HG03469 (cell line): ENCODE measurements at regions not wholly inside any gene's neighbourhood (a gene's known extent, or its start where the extent isn't known, plus 50 kb on each side); places are given as distances from the start of the nearest gene placed in this dataset.

Source experiments
- ATAC-seq: cut with Tn5 transposase; IDR thresholded peaks from one replicate; pipeline ENCODE4 v1.9.1; 2021; ENCODE audit warnings: mild to moderate bottlenecking, moderate library complexity, moderate number of reproducible peaks; ENCODE audit not compliant: unreplicated experiment

DNA sequence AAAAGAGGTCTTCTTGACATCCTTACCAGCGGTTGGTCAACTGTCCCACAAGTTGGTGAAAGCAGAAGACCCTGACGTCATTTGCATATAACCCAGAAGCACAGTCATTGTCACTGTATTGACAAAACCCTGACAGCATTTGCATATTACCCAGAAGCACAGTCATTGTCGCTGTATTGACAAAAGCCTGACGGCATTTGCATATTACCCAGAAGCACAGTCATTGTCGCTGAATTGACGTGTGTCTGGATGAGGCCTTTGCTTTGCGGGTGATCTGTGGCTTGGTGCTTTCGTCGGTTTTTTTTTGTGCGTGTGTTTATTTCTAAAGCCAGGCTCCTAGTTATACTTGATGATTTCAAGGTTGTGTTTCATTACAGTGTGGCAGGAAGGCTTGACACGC is 1145.2 kb downstream of the BRD1 start:
- no peak for ATAC-seq

DNA sequence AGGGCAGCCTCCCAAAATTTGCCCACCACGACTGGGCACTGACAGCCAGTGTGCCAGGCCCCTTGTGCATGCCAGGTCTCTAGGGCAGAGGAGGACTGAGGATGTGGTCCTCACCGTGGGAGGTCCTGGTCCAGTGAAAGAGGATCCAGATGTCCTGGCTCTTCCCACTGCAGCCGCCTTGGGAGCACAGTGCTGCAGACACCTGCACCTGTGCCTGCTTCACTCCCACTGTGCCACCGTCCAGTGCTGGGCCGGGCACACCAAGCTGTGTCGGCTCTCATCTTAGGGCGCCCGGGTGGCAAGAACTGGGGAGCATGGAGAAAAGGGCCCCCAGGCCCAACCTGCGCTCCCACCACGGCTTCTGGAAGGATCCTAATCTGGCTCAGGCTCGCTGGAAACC is 1147.1 kb downstream of the BRD1 start:
- no peak for ATAC-seq

DNA sequence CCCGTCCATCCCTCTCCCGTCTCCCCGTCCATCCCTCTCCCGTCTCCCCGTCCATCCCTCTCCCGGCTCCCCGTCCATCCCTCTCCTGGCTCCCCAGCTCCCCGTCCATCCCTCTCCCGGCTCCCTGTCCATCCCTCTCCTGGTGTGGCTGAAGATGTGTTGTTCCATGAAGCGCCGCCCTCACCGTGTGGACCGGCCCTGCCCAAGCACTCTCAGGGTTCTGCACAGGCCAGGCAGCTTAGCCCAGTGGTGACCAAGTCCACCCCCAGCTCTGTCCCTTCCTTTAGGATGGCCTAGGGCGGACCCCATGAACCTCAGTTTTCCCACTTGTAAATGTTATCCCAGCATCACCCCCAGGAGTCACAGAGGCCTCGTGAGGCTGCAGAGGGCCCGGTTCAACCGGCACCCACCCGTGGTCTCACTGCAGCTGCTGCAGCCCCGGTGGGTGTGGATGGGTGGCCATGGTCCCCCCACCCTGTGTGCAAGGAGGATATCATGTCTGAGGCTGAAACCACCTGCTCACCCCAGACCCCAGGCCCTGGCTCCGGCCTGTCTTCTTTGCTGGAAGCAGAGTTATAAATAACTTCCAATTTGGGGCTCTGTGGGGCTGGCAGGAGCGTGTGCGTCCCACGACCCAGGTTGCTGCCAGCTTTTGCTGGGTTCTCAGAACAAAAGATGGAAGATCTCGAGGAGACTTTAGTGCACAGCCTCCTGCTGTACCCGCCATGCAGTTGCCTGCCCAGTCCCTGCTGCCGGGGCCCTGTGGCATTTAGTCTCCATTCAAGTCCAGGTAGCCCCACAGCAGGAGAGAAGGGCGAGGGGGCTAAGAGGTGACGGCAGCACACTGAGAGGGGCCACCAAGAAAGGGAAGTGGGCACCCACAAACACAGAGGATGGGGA is 1147.8 kb downstream of the BRD1 start:
- no peak for ATAC-seq

DNA sequence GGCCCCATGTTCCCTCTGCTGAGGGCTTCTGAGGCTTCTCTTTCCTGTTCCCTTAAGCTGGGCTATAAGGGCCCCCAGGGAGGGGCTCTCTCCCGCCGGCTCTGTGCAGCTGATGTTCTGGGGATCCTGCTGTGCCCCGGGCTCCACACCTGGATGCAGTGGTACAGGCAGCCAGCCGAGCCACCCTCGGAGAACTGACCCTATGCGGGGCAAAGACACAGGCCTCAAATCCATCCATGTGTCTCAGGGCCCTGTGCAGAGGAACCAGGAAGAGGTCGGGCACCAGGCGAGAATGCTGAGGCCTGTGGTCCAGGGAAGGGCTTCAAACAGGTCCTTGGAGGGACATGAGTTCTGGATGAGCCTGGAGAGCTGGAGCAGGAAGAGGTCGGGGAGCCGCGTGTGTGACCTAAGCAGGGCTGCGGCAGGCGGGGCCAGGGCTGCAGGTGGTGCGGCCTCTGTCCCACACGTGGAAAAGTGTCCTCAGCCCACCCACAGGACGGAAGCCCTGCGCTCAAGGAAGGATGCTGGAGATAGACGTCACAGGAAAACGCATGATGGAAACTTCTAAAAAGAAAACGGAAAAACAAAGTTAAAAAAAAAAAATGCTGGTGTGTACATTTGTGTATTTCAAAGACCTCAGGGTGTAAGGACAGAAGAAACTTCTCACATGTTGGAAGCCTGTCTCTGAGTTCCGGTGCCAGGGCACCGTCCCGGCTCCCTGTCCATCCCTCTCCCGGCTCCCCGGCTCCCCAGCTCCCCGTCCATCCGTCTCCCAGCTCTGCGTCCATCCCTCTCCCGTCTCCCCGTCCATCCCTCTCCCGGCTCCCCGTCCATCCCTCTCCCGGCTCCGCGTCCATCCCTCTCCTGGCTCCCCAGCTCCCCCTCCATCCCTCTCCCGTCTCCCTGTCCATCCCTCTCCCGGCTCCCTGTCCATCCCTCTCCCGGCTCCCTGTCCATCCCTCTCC is 1149.2 kb downstream of the BRD1 start:
- no peak for ATAC-seq

DNA sequence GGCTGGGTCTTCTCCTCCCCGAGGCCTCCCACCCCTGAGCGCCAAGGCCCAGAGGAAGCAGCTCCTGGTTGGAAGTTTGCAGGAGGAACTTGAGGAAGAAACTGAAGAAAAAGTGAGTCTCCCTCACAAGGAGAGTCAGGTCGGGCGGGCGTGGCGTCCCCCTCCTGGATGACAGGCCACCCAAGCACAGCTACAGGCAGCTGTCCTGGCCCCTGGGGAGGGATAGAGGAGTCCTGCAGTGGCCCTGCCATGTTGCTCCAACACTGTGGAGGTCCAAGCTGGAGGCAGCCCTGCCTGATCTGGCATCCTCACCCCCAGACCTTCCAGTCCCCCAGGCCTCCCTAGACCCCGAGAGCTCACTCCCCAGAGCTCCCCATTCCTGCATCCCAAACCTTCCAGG is 1150.1 kb downstream of the BRD1 start:
- ATAC-seq, result no peak

DNA sequence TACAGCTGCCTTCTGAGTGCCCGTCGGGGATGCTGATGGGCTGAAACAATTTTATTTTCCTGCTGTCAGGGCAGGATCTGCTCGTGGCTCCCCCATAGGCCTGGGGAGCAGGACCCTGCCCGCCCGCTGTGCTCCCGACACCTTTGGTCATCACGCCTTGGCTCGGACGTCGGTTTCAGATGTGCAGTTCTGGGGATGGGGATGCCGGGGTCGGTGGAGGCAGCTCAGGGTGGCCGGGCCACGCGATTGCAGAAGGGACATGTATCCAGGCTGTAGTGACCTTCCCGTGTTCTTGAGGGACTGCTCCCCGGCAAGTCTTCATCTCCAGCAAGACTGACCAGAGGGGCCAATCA is 1150.5 kb downstream of the BRD1 start:
- ATAC-seq, result no peak

DNA sequence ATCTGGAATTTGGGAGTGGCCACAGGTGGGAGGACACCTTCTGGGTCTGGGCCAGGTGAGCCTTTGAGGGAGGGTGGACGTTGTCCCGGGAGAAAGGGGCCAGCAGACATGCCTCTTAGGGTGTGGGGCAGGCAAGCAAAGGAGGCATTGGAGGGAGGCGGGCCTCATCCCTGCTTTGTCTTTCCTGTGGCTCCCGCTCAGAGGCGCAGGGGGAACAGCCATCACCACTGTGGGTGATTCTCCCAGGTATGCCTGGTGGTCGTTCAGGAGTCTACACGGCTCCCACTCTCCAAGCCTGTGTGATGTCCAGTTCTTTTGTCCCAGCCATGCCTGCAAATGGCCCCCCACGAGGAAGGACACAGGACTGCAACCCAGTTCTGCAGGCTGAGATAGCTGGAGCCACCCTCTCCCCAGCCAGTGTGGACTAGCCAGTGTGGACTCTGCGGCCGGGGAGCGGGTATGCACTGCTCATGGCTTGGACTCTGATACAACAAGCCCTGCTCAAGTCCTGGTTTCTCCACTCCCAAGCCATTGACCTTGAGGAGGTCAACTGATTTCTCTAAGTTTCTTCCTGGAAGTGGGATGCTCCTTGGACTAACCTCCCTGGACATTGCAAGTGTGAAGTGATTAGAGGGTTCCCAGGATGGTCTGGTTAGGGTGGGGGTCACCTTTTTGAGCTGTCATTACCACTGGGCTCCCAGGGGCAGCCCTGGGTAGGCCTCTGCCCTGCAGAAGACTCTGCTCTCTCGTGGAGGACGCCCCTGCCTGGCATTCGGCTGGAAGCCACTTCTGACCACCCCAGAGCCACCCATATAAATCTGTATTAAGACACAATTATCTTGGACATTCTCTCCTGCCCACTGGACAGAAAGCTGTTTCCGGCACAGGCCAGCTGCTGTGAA is 1151.2 kb downstream of the BRD1 start:
- ATAC-seq, result no peak

DNA sequence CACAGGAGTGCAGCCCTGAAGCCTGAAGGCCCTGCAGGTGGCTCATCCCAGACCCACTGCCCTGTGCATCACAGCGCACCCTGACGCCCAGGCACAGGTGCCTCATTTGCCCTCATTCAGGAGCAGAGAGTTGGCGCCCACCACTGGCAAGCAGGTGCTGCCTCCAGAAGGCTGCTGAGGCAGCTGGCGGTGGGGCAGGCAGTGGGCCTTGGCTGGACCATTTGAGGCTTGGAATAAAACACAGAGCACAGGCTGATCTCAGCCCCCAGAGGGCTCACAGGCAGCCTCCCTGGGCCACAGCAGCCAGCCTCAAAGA is 1151.9 kb downstream of the BRD1 start:
- no peak for ATAC-seq

DNA sequence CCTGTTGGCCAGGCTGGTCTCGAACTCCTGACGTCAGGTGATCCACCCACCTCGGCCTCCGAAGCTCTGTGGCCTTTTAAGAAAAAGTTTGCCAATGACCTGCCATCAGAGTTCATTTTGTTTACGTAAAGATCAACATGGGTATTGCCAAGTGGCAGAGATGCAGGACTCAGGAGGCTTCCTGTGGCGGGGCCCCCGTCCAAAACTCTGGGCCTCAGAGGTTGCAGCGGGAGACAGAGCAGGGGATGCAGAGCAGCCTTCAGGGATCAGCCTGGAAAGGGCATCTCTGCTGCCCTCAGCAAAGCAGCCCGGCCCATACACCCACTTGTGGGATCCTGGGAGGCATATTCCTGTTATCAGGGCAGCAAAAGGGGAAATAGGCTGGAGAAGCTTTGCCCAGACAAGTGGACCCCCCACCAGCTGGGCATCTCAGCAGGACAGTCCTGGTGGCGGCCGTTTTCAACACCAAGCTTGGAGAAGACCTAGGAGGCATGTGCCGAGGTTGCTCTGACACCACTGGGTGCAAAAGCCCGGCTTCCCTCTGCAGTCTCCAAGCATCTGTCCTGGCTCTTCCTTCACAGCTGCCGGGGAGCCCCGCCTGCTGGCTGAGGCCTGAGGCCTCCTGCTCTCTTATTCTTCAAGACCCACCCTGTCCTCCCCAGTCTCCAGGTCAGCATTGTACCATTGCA is 1152.4 kb downstream of the BRD1 start:
- ATAC-seq, result no peak

DNA sequence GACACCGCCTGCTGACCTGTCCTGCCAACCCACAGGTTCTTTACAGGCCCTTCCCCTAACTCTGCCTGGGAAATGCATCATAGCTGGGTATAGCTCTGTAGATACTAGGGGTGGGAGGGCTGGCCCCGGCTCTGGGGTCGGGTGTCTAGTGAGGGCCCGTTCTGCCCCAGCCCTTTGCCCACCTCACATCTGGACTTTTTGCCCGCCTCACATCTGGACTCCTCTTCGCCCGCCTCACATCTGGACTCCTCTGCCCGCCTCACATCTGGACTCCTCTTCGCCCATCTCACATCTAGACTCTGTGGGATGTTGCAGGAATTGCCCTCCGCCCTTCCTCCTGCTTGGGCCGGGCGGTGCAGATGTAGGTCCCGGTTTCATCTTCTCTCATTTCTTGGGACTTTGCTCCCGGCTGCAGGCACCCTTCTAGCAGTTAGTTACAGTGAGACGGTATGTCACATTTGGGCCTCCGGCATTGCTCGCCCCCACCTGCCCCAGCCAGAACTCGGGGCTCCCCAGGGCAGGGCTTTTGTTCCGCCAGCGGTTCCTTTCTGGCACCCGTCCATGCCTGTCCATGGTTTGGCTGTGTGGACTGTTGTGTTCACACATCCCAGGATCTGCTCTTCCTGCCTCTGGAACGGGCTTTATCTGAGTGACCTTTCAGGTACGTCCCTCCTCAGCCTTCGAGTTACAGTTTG is 1153.7 kb downstream of the BRD1 start:
- ATAC-seq, result no peak

DNA sequence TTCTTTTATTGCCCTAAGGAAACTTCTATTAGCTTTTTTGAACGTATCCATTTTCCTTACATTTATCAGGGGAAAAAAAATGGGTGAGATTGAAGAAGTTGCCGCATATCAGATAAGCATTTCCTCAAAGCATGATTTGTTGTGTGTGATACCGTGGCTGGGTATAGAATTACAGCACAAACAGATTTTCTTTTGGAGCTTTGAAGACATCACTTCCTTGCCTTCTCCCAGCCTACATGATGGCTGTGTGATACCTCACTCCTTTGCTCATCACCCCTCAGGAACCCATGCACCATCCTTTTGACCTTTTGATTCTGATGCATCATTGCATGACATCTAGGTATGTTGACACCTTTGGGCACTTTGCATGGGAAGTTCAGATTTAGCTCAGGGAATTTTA is 1155.3 kb downstream of the BRD1 start:
- no peak for ATAC-seq

DNA sequence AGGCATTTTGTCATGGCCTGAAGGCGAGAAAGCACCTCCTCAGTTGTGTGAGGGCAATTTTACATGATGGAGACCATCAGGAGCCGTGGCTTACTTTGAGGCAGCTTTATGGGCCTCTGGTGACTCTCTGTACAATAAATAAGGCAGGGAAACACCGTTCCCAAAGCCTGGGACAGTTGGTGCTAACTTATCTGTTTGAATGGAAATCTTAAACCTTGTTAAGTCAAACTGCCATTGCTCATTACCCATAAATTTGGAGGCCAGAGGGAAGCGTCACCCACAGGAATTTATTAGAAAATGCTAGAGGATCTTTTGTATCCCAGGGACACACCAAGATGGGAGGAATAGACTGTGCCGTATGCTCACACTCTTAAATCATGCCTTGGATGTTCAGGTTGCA is 1156.9 kb downstream of the BRD1 start:
- no peak for ATAC-seq

DNA sequence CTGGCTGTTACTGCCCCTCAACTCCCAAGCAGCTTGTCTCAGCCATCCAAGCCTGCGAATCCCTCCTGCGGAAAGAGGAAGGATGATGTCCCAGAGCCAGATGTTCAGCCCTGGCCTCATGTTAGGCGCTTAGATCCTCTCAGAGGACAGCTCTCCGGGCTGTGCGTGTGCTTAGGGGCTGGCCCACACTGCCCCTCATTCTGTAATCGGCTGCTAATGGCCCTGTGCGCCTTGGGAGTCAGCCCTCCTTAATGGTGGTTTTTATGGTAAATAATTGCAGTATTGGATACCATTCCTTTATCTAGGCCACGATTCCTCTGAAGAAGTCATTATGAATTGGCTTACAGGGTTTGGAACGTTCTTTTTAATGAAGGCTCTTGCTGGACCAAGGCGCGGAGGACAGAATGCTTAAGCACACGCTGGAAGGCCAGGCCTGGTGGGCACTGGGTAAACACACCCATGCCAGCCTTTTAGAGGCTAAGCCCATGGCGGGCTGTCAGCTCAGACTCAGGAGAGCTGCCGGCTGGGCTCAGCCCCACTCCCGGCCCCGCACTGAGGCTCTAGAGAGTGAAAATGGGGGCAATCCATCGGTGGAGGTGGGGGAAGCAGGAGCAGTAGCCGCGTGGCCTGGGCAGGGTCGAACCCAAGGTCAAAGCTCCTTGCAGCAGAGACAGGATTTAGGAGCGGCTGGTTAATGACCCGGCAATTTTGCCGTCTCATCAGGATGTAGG is 1157.5 kb downstream of the BRD1 start:
- ATAC-seq, result no peak

DNA sequence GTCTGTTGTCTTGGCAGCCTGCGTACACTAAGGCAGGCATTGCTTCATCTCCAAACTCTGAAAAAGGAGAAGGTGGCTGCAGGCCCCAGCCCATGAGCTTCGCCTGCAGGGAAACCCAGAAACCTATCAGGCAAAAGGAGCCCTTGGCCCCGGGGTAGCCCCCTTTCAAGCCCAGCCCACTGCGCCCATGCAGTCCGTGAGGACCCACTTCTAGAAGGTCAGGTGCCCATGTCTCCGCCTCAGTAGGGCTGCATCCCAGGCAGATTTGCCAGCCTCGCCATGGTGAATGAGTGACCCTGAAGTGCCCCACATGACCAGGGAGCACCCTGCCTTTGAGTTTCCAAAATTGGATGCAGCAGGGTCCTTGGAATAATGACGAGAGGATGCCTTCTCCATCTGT is 1158.4 kb downstream of the BRD1 start:
- ATAC-seq, result no peak

DNA sequence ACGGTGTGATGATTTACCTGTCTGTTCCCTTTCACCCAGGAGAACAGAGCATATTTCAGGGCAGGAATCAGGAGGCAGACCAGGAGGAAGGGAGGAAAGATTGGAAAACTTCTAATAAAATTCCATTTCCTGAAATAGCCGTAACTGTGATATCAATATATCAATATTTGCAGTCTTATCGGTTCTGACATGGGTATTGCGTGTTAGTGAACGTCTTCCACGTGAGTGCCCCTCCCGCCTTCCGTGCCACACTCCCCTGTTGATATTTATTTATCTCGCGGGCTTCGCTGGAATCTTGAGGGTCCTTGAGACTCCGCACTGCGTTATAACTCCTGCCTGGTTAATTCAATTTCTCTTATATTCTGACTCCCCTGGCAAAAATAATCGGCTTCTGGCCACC is 1160.4 kb downstream of the BRD1 start:
- ATAC-seq, result no peak

DNA sequence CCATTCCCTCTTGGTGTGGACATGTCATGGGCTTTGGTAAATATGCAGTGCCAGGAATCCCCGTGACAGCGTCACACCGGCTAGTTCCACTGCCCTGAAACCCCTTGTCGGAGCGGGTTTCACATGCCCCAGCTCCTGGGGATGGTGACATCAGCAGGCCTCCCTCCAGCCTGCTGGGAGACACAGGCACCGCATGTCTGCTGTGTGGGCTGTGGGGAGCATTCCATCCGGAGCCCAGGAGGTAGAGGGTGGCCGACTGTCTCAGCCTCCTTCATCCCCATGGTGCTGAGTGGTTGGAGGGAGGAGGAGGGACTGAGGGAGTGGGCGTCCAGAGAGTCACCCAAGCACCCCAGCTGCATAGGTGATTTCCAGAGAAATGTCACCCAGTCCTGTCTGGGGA is 1161.1 kb downstream of the BRD1 start:
- ATAC-seq, result no peak

DNA sequence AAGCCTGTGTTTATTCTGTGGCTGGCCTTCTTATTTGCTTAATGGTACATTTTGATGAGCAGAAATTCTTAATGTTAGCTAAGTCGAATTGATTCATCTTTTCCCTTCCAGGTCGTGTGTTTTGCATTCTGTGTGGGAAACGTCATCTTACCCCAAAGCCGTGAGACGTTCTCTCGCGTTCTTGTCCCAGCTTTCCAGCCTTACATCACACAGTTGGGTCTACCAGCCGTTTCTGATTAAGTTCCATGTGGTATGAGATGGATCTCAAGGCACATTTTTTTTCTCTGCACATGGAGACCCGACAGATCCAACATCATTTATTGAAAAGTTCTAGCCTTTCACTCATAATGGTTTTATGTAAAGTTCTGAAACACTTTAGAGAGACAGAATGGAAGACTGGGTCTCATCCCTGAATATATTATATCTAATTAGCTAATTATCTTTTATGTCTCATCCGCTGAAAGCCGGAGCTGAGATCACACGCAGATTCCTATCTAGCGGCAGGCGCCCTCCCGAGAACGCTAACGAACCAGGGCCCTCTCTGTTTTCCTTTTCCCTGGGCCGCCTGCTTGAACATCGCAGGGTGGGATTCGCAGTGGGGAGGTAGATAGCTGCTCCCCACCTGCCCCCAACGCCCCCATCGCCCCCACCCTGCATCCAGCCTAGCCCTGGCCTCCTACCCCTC is 1162.2 kb downstream of the BRD1 start:
- ATAC-seq, result no peak

DNA sequence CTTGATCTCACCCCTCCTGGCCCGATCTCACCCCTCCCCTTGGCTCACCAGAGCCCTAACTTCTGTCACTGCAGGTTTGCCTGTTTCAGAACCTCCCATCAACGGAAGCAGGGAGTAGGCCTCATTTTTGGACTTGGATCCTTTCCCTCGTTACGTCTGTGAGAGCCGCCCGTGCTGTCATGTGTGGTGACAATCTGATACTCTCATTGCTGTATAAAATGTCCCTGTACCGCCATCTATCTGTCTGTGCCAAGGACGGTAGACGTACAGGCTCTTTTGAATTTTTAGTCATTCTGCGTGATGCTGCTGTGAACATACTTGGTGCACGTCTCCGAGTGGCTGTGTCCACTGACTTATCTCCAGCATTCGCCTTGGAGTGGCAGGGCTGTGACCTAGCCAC is 1163.1 kb downstream of the BRD1 start:
- ATAC-seq, result no peak

DNA sequence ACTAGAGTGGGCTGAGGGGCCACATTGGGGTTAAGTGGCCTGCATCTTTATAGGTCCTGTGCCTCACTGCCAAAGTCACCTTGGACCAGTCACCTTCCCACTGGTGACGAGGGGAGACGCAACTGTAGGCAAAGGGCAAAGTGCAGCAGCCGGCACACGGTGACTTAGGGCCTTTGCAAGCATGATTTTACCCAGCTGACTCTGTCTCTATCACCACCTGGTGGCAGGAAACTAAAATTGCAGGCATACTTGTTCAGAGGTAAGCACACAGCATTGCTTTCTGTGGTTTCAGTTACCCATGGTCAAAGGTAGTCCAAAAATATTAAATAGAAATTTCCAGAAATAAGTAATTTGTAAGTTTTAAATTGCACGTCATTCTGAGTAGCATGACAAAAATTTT is 1164.4 kb downstream of the BRD1 start:
- no peak for ATAC-seq
